ENCODE measurements at regions not wholly inside any gene's neighbourhood (a gene's known extent, or its start where the extent isn't known, plus 50 kb on each side); places are given as distances from the start of the nearest gene placed in this dataset.

- Histone ChIP-seq H3K4me3 (no peak overlapping the region), H3K27ac (no peak overlapping the region), H3K4me1 (no peaks in the 10 kb centered on the region), H3K4me2 (no peak overlapping the region), H3K9me3 (no peaks in the 10 kb centered on the region; the same call in 2 of the 3 replicates)
- under 1% methylated on average over 3 of the region's 3 CpGs for WGBS (ENCODE audit: missing lambda C conversion rate)
- DNase-seq (ENCODE audit: low read depth in 1 of 2, low spot score in 1 of 2) = no peak
- TF ChIP-seq RNF2 (IDR thresholded peaks at IDR 0.05; ENCODE audit: borderline replicate concordance, low read depth) (no peak), TP53 (CRISPR knock-in tag; IDR thresholded peaks at IDR 0.05) (no peak), EHF (CRISPR knock-in tag; IDR thresholded peaks at IDR 0.05) (no peak), EHMT2 (IDR thresholded peaks at IDR 0.05; ENCODE audit: low read depth) (no peak), HMGXB4 (CRISPR knock-in tag; IDR thresholded peaks at IDR 0.05; ENCODE audit: borderline replicate concordance) (no peak), HOXB13 (CRISPR knock-in tag; IDR thresholded peaks at IDR 0.05; ENCODE audit: low read depth) (no peak), RCOR1 (IDR thresholded peaks at IDR 0.05; ENCODE audit: low read depth, low read length) (no peak), MAZ (IDR thresholded peaks at IDR 0.05; ENCODE audit: borderline replicate concordance, low read depth, low read length) (no peak), POLR2AphosphoS2 (conservative IDR thresholded peaks at IDR 0.05; ENCODE audit: low read length) (no peak), FOXS1 (CRISPR knock-in tag; IDR thresholded peaks at IDR 0.05) (no peak), HES2 (IDR thresholded peaks at IDR 0.05) (no peak), TFCP2L1 (CRISPR knock-in tag; IDR thresholded peaks at IDR 0.05) (no peak), JUNB (IDR thresholded peaks at IDR 0.05) (no peak), MAX (IDR thresholded peaks at IDR 0.05) (no peak), REST (IDR thresholded peaks at IDR 0.05) (no peak), JUN (IDR thresholded peaks at IDR 0.05) (no peak), HOXA7 (CRISPR knock-in tag; IDR thresholded peaks at IDR 0.05) (no peak)
- ChIA-PET CTCF (no interaction called here), POLR2A (no interaction called here)
- ATAC-seq = no peak
- FAIRE-seq = no peak
Measured at GRCh38 chr3:74529145-74529544, 85.3 kb downstream of the CNTN3 start.

- DNase-seq (ENCODE audit: low read depth in 1 of 2, low spot score in 1 of 2) (no peak), ATAC-seq (no peak), FAIRE-seq (no peak)
- no peaks in the 10 kb centered on the region; the same call in 2 of the 3 replicates for H3K9me3 ChIP-seq
- TF ChIP-seq CBX2 (IDR thresholded peaks at IDR 0.05; ENCODE audit: borderline replicate concordance, low read depth) = no peak
- no peak for TF ChIP-seq NPAS2 (CRISPR knock-in tag; IDR thresholded peaks at IDR 0.05; ENCODE audit: borderline replicate concordance)
- no peak for TF ChIP-seq CHD2 (IDR thresholded peaks at IDR 0.05; ENCODE audit: low read length, partially characterized antibody)
- no peak overlapping the region for H3K27ac ChIP-seq
- no peaks in the 10 kb centered on the region for H3K4me1 ChIP-seq
- ChIA-PET POLR2A (no interaction called here), CTCF (no interaction called here)
- 0% methylated on average over 4 of the region's 4 CpGs for WGBS (ENCODE audit: missing lambda C conversion rate)
- H3K4me2 ChIP-seq = no peak overlapping the region
- no peak overlapping the region for H3K4me3 ChIP-seq
Measured at GRCh38 chr3:74527566-74527965, 86.9 kb downstream of the CNTN3 start.
